Hepatocyte (in vitro differentiated cells): ENCODE measurements at regions not wholly inside any gene's neighbourhood (a gene's known extent, or its start where the extent isn't known, plus 50 kb on each side); places are given as distances from the start of the nearest gene placed in this dataset.
"Not testable (repeated sequence)": the region's sequence is repeated elsewhere in the genome, so short reads cannot be mapped to it uniquely, and the experiment has no call there.

Source experiments
- DNase-seq: peaks from one replicate; pipeline ENCODE4 v3.0.0-alpha.2; 2016; ENCODE audit warnings: low spot score
- H2AFZ ChIP-seq: fragments of 200-600 bp; sonication (generic); 2 replicates; pipeline ENCODE4 v1.6.0; 2016; ENCODE audit warnings: antibody characterized with exemption, mild to moderate bottlenecking
- H3K27ac ChIP-seq: fragments of 200-600 bp; sonication (generic); 2 replicates; pipeline ENCODE4 v1.5.1; 2016; ENCODE audit warnings: mild to moderate bottlenecking
- H3K27me3 ChIP-seq: fragments of 200-600 bp; sonication (generic); 2 replicates; pipeline ENCODE4 v1.6.1; 2016
- H3K36me3 ChIP-seq: fragments of 200-600 bp; sonication (generic); replicated peaks from 2 replicates; pipeline ENCODE4 v1.5.1; 2016; ENCODE audit warnings: low read depth; ENCODE audit not compliant: insufficient read depth
- H3K4me1 ChIP-seq: fragments of 200-600 bp; sonication (generic); 2 replicates; pipeline ENCODE4 v1.5.1; 2016; ENCODE audit warnings: mild to moderate bottlenecking, moderate library complexity; ENCODE audit not compliant: insufficient read depth
- H3K4me2 ChIP-seq: fragments of 200-600 bp; sonication (generic); 2 replicates; pipeline ENCODE4 v1.6.0; 2016
- H3K4me3 ChIP-seq: fragments of 200-600 bp; sonication (generic); 2 replicates; pipeline ENCODE4 v1.5.1; 2016; ENCODE audit warnings: mild to moderate bottlenecking
- H3K79me2 ChIP-seq: fragments of 200-600 bp; sonication (generic); 2 replicates; pipeline ENCODE4 v1.6.0; 2017; ENCODE audit warnings: mild to moderate bottlenecking
- H3K9me2 ChIP-seq: fragments of 200-600 bp; sonication (generic); replicated peaks from 2 replicates; pipeline ENCODE4 v1.6.0; 2017; ENCODE audit warnings: mild to moderate bottlenecking; ENCODE audit not compliant: insufficient read depth
- H3K9me3 ChIP-seq: fragments of 200-600 bp; sonication (generic); 2 replicates; pipeline ENCODE4 v1.5.1; 2016; ENCODE audit warnings: low read depth, mild to moderate bottlenecking
- H4K20me1 ChIP-seq: fragments of 200-600 bp; sonication (generic); 2 replicates; pipeline ENCODE4 v1.6.0; 2016; ENCODE audit warnings: mild to moderate bottlenecking; ENCODE audit not compliant: insufficient read depth, poor library complexity, severe bottlenecking
- EZH2 ChIP-seq: fragments of 200-600 bp; sonication (generic); IDR thresholded peaks from 2 replicates; pipeline ENCODE4 v1.6.1; 2016; ENCODE audit warnings: antibody characterized with exemption, mild to moderate bottlenecking, borderline replicate concordance
- EZH2phosphoT487 ChIP-seq: fragments of 200-600 bp; sonication (generic); IDR thresholded peaks from one replicate; pipeline ENCODE4 v1.6.1; 2018; ENCODE audit warnings: antibody characterized with exemption, mild to moderate bottlenecking, low read depth, moderate library complexity; ENCODE audit not compliant: unreplicated experiment, severe bottlenecking
- WGBS: methylation state at CpG from one replicate; pipeline ENCODE4 v1.1.6; 2016; ENCODE audit warnings: low lambda C conversion rate; ENCODE audit errors: missing lambda C conversion rate; 5-methylcytosine and 5-hydroxymethylcytosine counted together
- TF ChIP-seq, protein P1 (sequence below): fragments of 200-600 bp; sonication (generic); IDR thresholded peaks from 2 replicates; pipeline ENCODE4 v1.5.1; 2016; ENCODE audit warnings: antibody characterized with exemption, mild to moderate bottlenecking; ENCODE audit not compliant: poor library complexity

DNA sequence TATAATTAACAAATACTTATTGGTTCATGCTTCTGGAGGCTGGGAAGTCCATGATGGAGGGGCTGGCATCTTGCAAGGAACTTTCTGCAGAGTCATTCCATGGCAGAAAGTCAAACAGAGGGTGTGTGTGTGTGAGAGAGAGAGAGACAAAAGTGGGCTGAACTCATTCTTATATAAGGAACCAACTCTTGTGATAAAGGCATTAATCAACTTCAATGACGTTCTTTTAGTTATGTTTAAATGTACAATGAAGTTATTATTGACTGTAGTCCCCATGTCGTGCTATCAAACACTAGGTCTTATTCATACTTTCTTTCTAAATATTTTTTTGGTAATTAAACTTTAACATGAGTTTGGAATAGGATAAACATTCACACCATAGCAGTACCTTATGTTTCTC, 1408.8 kb downstream of the STIM2 start:
- H3K36me3 ChIP-seq: no peaks in the 10 kb centered on the region
- H4K20me1 ChIP-seq: no peaks in the 10 kb centered on the region
- H3K4me1 ChIP-seq: no peaks in the 10 kb centered on the region
- H3K4me2 ChIP-seq: no peak overlapping the region
- H3K27ac ChIP-seq: no peak overlapping the region
- 88% methylated on average over 2 of the region's 2 CpGs for WGBS
- no peaks in the 10 kb centered on the region for H3K27me3 ChIP-seq
- no peaks in the 10 kb centered on the region for H3K9me2 ChIP-seq
- no peaks in the 10 kb centered on the region for H3K9me3 ChIP-seq
- no peak overlapping the region for H3K4me3 ChIP-seq
- no peaks in the 10 kb centered on the region for H3K79me2 ChIP-seq
- no peak overlapping the region for H2AFZ ChIP-seq
- no peak for TF ChIP-seq EZH2phosphoT487
- TF ChIP-seq, protein P1, sequence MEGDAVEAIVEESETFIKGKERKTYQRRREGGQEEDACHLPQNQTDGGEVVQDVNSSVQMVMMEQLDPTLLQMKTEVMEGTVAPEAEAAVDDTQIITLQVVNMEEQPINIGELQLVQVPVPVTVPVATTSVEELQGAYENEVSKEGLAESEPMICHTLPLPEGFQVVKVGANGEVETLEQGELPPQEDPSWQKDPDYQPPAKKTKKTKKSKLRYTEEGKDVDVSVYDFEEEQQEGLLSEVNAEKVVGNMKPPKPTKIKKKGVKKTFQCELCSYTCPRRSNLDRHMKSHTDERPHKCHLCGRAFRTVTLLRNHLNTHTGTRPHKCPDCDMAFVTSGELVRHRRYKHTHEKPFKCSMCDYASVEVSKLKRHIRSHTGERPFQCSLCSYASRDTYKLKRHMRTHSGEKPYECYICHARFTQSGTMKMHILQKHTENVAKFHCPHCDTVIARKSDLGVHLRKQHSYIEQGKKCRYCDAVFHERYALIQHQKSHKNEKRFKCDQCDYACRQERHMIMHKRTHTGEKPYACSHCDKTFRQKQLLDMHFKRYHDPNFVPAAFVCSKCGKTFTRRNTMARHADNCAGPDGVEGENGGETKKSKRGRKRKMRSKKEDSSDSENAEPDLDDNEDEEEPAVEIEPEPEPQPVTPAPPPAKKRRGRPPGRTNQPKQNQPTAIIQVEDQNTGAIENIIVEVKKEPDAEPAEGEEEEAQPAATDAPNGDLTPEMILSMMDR: no peak
- no peak for TF ChIP-seq EZH2
- no peak for DNase-seq

DNA sequence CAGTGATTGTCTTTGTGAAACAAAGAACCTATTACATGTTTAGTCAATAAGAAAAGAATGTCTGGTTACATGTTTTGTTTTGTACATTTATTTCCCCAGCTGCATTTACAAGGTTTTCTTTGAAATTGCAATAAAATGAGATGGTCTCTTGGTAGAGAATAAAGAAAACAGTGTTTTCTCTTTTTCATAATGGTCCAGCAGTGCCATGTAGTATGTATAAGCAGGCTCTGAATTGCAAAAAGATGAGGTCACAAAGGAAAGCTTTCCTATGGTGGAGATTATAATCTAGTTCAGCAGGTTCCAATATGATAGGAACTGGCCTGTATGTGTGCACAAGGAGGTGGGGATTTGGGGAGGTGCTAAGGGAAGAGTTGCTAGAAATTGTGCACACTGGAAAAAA, 1417.3 kb downstream of the STIM2 start:
- Histone ChIP-seq H3K36me3 (no peaks in the 10 kb centered on the region), H2AFZ (no peak overlapping the region), H3K79me2 (no peaks in the 10 kb centered on the region), H3K27me3 (no peaks in the 10 kb centered on the region), H3K4me1 (peaks cover 15% of the 10 kb centered on the region), H3K27ac (peak overlapping the region; percentile 49), H3K4me2 (no peak overlapping the region), H3K4me3 (no peak overlapping the region), H3K9me3 (no peaks in the 10 kb centered on the region), H3K9me2 (no peaks in the 10 kb centered on the region), H4K20me1 (no peaks in the 10 kb centered on the region)
- DNase-seq: peak; percentile 24
- TF ChIP-seq EZH2phosphoT487 (no peak), EZH2 (no peak)
- TF ChIP-seq, protein P1: no peak

DNA sequence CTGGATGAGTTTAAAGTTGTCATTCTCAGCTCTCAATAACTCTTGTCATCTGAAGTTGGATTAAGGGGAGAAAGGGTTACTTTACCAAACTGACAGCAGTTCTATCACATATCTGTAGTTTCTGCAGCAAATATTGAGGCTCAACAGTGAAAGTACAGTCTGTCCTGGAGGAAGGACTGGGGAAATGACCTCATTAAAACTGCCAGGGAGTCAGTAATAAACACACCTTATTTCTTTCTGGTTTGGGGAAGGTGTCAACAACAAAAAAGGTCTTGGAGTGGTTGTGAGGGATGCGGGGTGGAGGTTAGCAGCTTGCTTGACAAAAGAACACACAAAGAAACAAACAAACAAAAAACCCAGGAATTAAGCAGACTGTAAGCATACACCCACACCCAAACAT, 1418.0 kb downstream of the STIM2 start:
- DNase-seq: no peak
- no peak overlapping the region for H3K4me2 ChIP-seq
- no peak for TF ChIP-seq EZH2
- TF ChIP-seq EZH2phosphoT487: no peak
- TF ChIP-seq, protein P1: no peak
- no peaks in the 10 kb centered on the region for H3K36me3 ChIP-seq
- peaks cover 15% of the 10 kb centered on the region for H3K4me1 ChIP-seq
- no peak overlapping the region for H2AFZ ChIP-seq
- no peaks in the 10 kb centered on the region for H4K20me1 ChIP-seq
- H3K27ac ChIP-seq: peak overlapping the region; percentile 49
- no peaks in the 10 kb centered on the region for H3K79me2 ChIP-seq
- WGBS: 77% methylated on average over 1 of the region's 1 CpG
- no peak overlapping the region for H3K4me3 ChIP-seq
- peaks cover 4% of the 10 kb centered on the region for H3K9me3 ChIP-seq
- no peaks in the 10 kb centered on the region for H3K9me2 ChIP-seq
- no peaks in the 10 kb centered on the region for H3K27me3 ChIP-seq

DNA sequence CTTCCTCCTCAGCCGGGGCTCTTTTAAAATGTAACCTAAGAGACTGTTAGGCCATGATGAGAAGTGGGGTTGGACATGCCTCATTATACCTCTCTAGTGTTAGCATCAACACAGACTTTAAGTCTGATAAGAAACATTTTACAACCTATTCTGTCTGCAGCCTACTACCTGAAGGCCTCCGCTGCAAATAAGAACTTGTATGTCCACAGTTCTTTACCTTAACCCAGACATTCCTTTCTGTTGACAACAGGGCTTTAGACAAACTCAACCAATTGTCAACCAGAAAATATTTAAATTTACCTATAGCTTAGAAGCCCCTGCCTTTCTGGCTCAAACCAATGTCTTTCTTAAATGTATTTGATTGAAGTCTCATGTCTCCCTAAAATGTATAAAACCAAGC, 1418.6 kb downstream of the STIM2 start:
- Histone ChIP-seq H3K9me3 (peaks cover 4% of the 10 kb centered on the region), H3K4me1 (peaks cover 15% of the 10 kb centered on the region), H3K27ac (peak overlapping the region; percentile 49), H3K4me2 (no peak overlapping the region), H3K36me3 (no peaks in the 10 kb centered on the region), H3K27me3 (no peaks in the 10 kb centered on the region), H3K9me2 (no peaks in the 10 kb centered on the region), H3K79me2 (no peaks in the 10 kb centered on the region), H4K20me1 (no peaks in the 10 kb centered on the region), H3K4me3 (no peak overlapping the region), H2AFZ (no peak overlapping the region)
- peak; percentile 12 for DNase-seq
- 38% methylated on average over 2 of the region's 2 CpGs for WGBS
- TF ChIP-seq EZH2phosphoT487: no peak
- TF ChIP-seq, protein P1: no peak
- TF ChIP-seq EZH2: no peak

DNA sequence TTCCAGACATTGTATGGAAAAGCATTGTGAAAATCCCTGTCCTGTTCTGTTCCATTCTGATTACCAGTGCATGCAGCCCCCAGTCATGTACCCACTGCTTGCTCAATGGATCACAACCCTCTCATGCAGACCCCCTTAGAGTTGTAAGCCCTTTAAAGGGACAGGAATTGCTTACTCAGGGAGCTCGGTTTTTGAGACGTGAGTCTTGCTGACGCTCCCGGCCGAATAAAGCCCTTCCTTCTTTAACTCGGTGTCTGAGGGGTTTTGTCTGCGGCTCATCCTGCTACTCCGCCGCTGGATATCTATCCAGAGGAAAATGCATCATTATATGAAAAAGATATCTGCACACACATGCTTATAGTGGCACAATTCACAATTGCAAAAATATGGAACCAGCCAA, 1425.6 kb downstream of the STIM2 start:
- not testable (repeated sequence) for H3K4me3 ChIP-seq, H3K9me3 ChIP-seq, H3K4me2 ChIP-seq, H3K9me2 ChIP-seq, H4K20me1 ChIP-seq, H3K4me1 ChIP-seq, H3K27me3 ChIP-seq, H2AFZ ChIP-seq, H3K79me2 ChIP-seq, DNase-seq, H3K36me3 ChIP-seq, H3K27ac ChIP-seq
- 95% methylated on average over 9 of the region's 9 CpGs for WGBS
